ENCODE measurements at regions not wholly inside any gene's neighbourhood (a gene's known extent, or its start where the extent isn't known, plus 50 kb on each side); places are given as distances from the start of the nearest gene placed in this dataset.
A peak's percentile ranks its signal among the peaks of the same experiment; 100 is the strongest.

DNA sequence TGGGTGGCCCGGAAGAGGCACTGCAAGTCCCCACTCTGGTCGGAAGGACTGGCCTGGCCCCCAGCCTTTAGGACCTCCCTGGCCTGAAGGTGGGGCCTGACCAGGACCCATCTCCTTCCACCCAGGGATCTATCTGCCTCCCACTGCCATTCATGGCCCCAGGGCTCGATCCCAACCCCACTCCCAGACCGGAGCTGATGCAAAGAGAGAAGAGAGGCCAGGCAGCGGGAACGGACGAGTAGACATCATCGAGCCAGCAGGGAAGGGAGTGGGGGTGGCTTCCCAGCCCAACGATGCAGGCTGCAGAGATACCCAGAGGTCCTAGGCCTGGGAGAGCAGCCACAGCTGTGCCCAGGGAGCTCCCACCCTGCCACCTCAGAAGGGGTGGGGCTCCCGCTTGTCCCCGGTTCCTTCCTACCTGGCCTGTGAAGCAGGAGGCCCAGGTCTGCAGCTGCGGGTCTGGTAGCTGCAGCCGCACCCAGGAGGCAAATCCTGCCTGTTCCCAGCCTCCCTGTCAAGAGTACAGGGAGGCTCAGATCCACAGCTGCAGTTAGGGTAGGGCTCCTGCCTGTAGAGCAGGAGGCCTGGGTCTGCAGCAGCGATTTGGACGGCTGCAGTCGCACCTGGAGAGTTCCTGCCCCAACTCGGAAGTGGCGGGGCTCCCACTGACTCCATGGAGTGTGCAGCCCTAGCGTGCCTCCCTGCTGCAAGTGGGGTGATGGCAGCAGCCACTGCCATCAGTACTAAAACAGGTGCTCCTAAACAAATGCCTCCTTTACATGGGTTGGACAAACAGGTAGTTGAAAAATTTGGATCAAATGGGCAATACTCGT is 1151.0 kb upstream of the PHF14 start:
- BruUV-seq (replicated peaks): no TSS peak

More for the DNA sequence above, 1151.0 kb upstream of the PHF14 start:
- intact Hi-C loops (cut with micrococcal nuclease): no loop called here
- Histone ChIP-seq H2BK20ac (ENCODE audit: low read depth, low read length) (no peak overlapping the region), H2AK9ac (replicated peaks; ENCODE audit: low read depth, low read length, poor library complexity) (peak overlapping the region; percentile 16), H2AK5ac (ENCODE audit: low read depth, low read length) (no peak overlapping the region), H4K8ac (ENCODE audit: low read depth in 2 of 2, low read length in 2 of 2) (no peak overlapping the region), H4K20me1 (ENCODE audit: insufficient read depth, low read length) (no peaks in the 10 kb centered on the region), H3K14ac (replicated peaks; ENCODE audit: low read depth, low read length) (no peak overlapping the region), H2BK5ac (ENCODE audit: low read depth, low read length, poor library complexity, severe bottlenecking) (no peak overlapping the region), H3K4me1 (ENCODE audit: control insufficient read depth, insufficient read depth, low read length) (no peaks in the 10 kb centered on the region), H3K9ac (ENCODE audit: low read depth, low read length) (no peak overlapping the region), H3K36me3 (ENCODE audit: control insufficient read depth, insufficient read depth, low read length) (no peaks in the 10 kb centered on the region), H2AFZ (replicated peaks; ENCODE audit: low read length, poor library complexity) (no peak overlapping the region), H3K4me2 (ENCODE audit: low read depth, low read length) (no peak overlapping the region), H4K91ac (ENCODE audit: insufficient read depth, low read depth, low read length) (no peak overlapping the region), H3K9me3 (ENCODE audit: control insufficient read depth, insufficient read depth, low read length) (peaks cover 15% of the 10 kb centered on the region), H3K23ac (ENCODE audit: low read depth, low read length) (no peak overlapping the region), H2BK120ac (ENCODE audit: low read depth, low read length) (no peak overlapping the region), H4K5ac (ENCODE audit: low read depth, low read length) (no peak overlapping the region), H3K79me1 (ENCODE audit: low read depth in 1 of 2, low read length in 2 of 2) (no peaks in the 10 kb centered on the region), H3K9me1 (ENCODE audit: insufficient read depth, low read length) (no peaks in the 10 kb centered on the region), H2BK15ac (ENCODE audit: low read depth, low read length) (no peak overlapping the region), H3K27me3 (ENCODE audit: control insufficient read depth, insufficient read depth, low read length) (no peaks in the 10 kb centered on the region), H3K18ac (ENCODE audit: low read depth, low read length) (no peak overlapping the region), H3K4ac (ENCODE audit: low read depth, low read length) (no peak overlapping the region), H3K27ac (ENCODE audit: insufficient read depth, low read length) (no peak overlapping the region), H3K56ac (ENCODE audit: extremely low read depth, insufficient read depth, low read length) (no peak overlapping the region), H3K4me3 (ENCODE audit: insufficient read depth, low read depth, low read length) (no peak overlapping the region)
- TF ChIP-seq MAZ (IDR thresholded peaks at IDR 0.05; ENCODE audit: borderline replicate concordance, low read depth, low read length): no peak
- no peak for TF ChIP-seq BHLHE40 (IDR thresholded peaks at IDR 0.05; ENCODE audit: low read depth, low read length)
- TF ChIP-seq NFE2L2 (IDR thresholded peaks at IDR 0.05; ENCODE audit: low read depth, low read length): no peak
- no peak for TF ChIP-seq MAFK (IDR thresholded peaks at IDR 0.05; ENCODE audit: low read depth, low read length)
- TF ChIP-seq, protein P1, sequence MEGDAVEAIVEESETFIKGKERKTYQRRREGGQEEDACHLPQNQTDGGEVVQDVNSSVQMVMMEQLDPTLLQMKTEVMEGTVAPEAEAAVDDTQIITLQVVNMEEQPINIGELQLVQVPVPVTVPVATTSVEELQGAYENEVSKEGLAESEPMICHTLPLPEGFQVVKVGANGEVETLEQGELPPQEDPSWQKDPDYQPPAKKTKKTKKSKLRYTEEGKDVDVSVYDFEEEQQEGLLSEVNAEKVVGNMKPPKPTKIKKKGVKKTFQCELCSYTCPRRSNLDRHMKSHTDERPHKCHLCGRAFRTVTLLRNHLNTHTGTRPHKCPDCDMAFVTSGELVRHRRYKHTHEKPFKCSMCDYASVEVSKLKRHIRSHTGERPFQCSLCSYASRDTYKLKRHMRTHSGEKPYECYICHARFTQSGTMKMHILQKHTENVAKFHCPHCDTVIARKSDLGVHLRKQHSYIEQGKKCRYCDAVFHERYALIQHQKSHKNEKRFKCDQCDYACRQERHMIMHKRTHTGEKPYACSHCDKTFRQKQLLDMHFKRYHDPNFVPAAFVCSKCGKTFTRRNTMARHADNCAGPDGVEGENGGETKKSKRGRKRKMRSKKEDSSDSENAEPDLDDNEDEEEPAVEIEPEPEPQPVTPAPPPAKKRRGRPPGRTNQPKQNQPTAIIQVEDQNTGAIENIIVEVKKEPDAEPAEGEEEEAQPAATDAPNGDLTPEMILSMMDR (conservative IDR thresholded peaks at IDR 0.05; ENCODE audit: low read depth, low read length): no peak
- TF ChIP-seq USF2 (IDR thresholded peaks at IDR 0.05; ENCODE audit: low read depth, low read length): no peak
- TF ChIP-seq, protein P2, sequence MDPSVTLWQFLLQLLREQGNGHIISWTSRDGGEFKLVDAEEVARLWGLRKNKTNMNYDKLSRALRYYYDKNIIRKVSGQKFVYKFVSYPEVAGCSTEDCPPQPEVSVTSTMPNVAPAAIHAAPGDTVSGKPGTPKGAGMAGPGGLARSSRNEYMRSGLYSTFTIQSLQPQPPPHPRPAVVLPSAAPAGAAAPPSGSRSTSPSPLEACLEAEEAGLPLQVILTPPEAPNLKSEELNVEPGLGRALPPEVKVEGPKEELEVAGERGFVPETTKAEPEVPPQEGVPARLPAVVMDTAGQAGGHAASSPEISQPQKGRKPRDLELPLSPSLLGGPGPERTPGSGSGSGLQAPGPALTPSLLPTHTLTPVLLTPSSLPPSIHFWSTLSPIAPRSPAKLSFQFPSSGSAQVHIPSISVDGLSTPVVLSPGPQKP (IDR thresholded peaks at IDR 0.05; ENCODE audit: borderline replicate concordance, low read depth, low read length): no peak
- no peak for TF ChIP-seq FOS (IDR thresholded peaks at IDR 0.05; ENCODE audit: low read depth, low read length)
- no peak for TF ChIP-seq CHD1 (IDR thresholded peaks at IDR 0.05; ENCODE audit: low read depth, low read length)
- no peak for TF ChIP-seq MXI1 (IDR thresholded peaks at IDR 0.05; ENCODE audit: borderline replicate concordance, low read depth, low read length)
- no peak for TF ChIP-seq RAD21 (IDR thresholded peaks at IDR 0.05; ENCODE audit: low read length)
- TF ChIP-seq RFX5 (IDR thresholded peaks at IDR 0.05; ENCODE audit: low read depth, low read length): no peak
- no peak for TF ChIP-seq POLR2A (IDR thresholded peaks at IDR 0.05; ENCODE audit: low read depth, low read length)
- TF ChIP-seq RCOR1 (IDR thresholded peaks at IDR 0.05; ENCODE audit: insufficient replicate concordance, low read length): no peak
- dilution Hi-C loops (cut with HindIII; ENCODE audit: low sequenced_read_pairs, unreplicated experiment): no loop called here
- WGBS, 2 experiments (ENCODE audit: extremely low coverage in 2 of 2, insufficient read length in 1 of 2): 74% methylated on average over 8 of the region's 20 CpGs; no CpG with 5 or more reads in 1 of the 2 experiments
- POLR2A ChIA-PET (ENCODE audit: unreplicated experiment): no interaction called here
- DNase-seq (no peak), ATAC-seq (ENCODE audit: low read depth) (no peak)
- in situ Hi-C loops (cut with MboI; ENCODE audit: low sequenced_read_pairs): no loop called here
- CTCF ChIA-PET: no interaction called here

All from IMR-90 (cell line).